ENCODE measurements at regions not wholly inside any gene's neighbourhood (a gene's known extent, or its start where the extent isn't known, plus 50 kb on each side); places are given as distances from the start of the nearest gene placed in this dataset.
"Not testable (repeated sequence)": the region's sequence is repeated elsewhere in the genome, so short reads cannot be mapped to it uniquely, and the experiment has no call there.

DNA sequence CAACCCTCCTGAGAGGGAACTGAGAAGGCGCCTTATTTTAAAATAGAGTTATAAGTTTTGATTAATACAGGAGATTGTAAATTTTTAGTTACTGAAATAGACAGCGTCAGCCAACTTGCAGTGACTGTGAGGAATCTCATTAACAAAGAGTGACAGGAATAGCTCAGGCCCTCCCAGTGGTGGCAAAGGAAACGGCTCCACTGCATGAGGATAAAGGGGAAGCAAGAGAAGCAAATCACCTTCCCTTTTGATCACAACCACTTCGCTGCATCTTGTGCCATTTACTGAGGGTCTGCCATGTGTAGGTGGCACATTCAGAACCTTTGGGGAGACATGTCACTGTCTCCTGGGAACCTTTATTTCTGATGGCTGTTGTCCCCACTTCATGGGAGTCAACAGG lies 612.4 kb upstream of the RAB6C start:
- no peak for DNase-seq

DNA sequence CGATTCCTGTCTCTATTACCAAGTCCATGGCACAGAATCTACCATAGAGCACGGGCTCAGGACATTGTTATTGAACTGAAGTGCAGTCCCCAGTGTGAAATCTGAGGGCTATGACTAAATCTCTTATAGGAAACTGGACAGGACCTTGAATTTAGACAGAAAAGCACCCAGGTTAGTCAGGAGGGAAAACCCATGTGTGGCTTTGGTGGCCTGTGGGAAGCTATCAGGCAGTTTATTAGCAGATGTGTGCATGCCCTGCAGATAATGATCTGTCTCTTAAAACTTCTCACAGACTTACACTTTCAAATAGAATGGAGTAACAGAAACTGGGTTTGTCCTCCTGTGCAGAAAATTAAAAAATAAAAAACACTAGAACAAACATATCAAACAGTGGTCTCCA lies 610.0 kb upstream of the RAB6C start:
- DNase-seq, result no peak

DNA sequence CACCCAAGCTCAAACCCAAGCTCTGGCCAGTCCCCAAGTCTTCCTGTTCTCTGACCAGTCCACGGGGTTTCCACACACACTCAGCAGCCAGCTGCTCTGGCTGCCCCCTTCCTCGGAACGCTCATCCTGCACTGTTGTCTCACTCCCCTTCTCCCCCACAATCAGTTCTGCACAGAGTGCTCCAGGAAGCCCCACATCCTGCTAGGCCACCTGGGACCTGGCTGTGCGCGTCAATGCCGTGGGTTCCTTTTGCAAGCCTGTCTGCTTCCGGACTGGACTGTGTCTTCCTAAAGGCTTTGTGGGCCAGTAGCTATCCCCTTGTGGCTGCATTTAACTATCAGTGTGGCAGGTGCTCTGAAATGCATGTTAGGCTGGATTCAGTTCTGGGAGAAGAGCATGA lies 605.0 kb upstream of the RAB6C start:
- DNase-seq, result no peak

DNA sequence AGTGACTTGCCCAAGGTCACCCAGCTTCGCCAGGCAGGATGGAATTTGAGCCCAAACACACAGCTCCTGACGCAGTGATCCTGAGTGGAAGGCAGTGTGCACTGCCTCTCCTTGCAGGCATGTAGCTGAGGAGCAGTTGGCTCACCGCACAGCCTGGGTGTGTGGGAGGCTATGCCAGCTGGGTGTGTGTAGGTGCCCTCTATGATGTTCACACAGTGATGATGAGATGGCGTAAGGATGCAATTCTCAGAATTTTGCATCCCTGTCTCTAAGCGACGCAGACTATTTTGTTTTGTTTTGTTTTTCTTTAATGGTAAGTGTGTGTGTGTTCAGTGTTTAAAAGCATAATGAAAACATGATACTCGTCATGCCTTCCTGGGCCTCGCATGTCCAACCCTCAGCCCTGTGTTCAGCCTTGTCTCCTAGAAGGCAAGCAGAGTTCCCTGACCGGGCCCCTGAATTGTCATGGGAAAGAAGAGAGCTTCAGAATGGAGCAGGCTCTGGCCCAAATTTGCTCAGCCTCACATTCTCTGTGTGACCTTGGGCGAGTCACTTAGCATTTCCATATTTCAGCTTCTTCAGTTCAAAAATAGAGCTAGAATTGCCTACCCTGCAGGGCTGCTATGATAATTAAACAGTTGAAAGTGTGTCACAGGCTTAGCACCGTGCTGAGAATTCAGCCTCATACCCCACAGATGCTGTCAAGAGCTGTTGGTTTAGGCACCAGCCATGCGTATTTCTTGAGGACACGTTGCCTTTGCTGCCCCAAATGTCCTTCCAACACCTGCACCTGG lies 603.6 kb upstream of the RAB6C start:
- DNase-seq, result no peak

DNA sequence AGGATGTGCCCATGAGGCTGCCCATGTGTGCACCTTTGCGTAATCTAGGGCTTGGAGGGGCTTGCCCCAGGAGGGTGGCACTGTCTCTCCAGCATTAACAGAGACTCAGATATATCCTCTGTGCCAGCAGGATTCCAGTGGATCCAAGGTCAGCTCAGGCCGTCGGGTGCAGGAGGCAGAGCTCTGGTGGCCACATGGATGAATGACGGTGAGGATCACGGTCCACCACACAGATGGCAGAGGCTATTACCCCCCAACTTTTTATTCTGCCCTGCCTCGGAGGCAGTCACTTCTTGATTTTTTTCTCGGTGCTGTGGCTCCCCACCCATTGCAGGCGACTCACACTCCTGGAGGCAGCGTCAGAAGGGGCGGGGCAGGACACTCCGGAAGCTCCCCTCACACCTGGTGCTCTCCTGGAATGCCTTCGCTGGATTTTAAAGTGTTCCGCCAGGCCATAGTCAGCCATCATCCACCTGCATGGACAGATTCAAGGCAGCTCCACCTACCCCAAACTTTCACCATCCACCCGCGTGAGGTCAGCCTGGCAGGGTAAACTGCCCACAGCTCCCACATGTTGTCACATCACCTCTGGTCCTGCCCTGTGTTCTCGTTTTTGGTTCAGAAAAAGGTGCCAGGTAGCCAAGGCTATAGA lies 602.9 kb upstream of the RAB6C start:
- no peak for DNase-seq

DNA sequence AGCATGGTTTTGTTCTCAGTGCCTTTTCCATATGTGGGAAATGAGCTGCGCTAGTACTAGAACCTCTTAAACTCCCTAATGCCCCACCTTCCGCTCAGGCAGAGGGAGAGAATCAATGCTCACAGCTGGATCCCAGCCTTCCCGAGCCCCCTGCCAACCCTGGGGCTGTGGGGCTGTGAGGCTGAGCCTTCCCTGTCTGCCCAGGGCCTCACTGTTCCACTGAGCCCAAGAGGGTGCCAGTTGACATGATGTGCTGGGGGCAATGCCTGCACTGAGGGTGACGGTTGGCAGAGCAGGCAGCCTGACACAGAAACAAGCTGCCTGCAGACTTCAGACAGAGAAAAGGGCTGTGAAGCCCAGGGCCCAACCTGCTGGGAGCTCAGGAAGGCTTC lies 602.4 kb upstream of the RAB6C start:
- DNase-seq, result no peak

DNA sequence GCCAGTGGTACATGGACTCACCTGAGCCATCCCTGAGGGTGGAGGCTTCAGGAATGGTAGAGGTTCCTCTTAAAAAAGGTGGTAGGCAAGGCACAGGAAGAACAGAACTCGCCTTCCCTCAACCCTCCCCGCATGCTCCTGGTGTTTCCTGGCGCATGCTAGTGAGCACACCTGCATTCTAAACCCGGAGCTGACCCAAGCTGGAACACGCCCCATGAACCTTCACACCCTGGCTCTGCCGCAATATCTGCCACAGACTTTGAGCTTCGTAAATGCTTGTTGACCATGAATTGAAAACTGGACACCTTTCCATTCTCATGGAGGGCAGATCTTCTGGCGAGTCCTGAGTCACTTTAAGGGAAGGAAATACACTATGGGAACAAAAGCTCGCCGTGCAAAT lies 601.3 kb upstream of the RAB6C start:
- DNase-seq, result no peak

DNA sequence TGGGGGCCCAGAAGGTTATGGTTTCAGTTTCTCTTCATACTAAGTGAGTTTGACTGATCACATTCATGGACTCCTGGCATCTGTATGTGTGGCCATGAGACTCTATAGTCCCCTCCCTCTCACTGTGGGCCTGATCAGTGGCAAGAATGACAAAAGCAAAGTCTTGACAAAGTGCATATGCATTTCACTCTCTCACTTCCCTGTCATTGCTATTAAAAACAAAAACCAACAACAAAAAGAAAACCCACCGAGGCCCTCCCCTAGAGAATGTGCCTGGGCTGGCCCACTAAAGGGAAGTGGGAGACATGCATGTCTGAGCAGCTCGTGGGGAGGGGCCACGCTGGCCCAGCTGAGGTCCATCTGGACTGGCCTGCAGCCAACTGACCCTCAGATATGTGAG lies 600.1 kb upstream of the RAB6C start:
- no peak for DNase-seq

DNA sequence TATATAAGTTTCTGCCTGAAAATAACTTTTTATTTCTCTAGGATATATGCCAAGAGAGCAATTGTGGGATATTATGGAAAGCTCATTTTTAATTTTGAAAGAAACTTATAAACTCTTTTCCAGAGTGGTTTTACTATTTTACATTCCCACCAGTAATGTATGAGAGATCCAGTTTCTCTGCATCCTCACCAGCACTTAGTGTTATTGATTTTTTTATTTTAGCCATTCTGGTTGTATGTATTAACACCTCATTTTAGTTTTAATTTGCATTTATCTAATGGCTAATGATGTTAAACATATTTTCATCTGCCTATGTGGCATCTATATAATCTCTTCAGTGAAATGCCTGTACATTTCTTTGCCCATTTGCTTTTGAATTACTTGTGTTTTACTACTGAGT lies 597.7 kb upstream of the RAB6C start:
- DNase-seq, result no peak

DNA sequence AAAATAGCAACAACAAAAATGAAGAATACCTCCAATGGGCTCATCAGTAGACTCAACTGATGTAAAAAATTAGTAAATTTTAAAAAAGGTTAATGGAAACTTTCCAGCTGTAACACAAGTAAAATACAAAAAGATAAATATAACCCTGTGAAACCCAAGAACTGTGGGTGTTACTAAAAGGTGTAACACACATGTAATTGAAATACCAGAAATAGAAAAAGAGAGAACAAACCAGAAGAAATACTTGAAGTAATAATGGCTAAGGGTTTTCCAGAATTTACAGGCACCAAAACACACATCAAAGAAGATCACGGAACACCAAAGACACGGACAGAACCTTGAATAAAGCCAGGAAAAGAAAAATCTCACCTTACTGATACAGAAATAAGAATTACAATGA lies 590.6 kb upstream of the RAB6C start:
- DNase-seq, result no peak

DNA sequence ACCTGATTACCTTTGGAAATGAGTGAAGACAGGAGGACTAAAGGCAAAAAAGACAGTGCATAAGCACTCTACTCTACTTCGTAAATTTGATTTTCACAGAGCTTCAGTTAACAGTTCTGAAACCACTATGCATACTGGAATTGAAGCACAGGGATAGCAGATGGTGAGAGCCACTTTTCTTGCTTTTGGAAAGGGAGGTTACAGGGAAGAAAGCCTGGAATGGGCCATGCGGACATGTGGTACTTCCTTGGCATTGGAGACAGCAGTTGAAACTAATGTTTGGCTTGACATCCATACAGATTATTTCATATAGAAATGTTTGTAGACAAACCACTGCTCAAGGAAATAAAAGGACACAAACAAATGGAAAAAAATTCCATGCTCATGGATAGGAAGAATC lies 585.6 kb upstream of the RAB6C start:
- DNase-seq, result no peak

DNA sequence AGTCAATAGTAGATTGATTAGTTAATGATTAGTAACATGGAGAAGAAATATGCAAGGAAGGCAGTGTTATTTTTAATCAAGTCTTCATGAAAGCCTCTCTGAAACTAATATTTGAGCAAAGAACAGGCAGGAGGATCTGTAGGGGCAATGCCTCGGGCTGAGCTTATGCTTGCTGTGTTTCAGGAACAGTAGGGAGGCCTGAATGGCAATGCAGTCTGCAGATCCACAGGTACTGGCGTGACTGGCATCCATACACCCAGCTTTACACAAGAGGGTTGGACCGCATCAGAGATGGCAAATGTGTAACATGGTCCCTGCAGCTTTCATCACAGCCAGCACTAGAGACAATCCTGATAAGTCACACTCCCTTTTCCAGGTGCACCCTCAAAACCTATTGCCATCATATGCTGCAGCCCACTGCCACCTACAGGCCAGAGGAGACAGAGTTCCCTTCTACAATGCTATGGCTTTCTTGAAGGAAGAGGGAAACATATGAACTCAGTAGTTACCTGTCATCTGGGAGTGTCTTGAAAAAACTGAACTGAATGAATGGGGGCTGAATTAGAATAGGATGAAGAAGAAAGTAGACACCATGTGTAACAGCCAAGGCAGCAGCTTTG lies 582.4 kb upstream of the RAB6C start:
- no peak for DNase-seq

DNA sequence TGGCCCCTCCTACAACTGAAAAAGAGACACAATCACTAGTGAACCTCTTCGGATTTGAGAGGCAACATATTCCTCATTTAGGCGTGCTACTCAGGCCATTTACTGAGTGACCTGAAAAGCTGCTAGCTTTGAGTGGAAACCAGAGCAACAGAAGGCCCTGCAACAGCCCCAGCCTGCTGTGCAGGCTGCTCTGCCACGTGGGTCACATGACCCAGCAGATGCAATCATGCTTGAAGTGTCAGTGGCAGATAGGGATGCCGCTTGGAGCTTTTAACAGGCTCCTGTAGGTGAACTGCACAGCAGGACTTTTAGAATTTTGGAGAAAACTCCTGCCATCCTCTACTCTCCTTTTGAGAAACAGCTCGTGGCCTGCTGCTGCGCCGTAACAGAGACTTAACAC lies 578.6 kb upstream of the RAB6C start:
- no peak for DNase-seq

DNA sequence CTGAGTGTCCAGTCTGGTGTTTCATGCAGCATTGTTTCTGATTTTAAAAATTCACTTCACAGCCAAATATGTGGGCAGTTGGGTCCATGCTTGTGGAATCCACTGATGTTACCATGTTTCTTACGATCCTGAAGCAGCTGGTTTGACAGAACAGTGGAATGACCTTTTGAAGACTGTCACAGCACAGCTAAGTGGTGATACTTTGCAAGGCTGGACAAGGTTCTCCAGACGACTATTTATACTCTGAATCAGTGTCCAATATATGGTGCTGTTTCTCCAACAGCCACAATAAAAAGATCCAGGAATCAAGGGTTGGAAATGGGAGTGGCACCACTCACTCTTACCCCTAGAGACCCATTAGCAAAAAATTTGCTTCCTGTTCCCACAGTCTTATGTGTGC lies 577.4 kb upstream of the RAB6C start:
- DNase-seq, result no peak

DNA sequence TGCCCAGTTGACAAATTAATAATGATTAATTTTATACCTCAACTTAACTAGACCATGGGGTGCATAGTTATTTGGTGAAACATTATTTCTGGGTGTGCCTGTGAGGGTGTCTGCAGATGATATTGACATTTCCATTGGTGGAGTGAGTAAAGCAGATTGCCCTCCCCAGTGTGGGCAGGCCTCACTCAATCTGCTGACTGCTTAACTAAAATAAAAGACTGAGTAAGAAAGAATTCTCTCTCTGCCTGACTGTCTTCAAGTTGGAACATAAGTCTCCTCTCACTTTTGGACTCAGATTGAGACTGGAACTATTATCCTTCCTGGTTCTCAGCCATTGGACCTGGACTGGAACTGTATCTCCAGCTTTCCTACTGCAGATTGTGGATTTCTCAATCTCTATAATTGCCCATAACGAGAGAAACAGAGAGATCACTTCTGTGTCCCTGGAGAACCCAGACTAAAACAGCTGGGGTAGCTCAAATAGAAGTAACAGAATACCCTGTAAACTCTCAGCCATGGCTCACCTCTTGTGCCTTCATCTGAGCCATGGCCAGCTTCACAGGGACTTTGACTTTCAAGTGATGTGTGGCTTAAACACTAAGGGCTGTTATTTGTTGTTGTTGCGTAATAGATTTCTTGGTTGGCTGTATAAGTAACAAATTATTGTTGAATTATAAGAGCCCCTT lies 575.3 kb upstream of the RAB6C start:
- no peak for DNase-seq

DNA sequence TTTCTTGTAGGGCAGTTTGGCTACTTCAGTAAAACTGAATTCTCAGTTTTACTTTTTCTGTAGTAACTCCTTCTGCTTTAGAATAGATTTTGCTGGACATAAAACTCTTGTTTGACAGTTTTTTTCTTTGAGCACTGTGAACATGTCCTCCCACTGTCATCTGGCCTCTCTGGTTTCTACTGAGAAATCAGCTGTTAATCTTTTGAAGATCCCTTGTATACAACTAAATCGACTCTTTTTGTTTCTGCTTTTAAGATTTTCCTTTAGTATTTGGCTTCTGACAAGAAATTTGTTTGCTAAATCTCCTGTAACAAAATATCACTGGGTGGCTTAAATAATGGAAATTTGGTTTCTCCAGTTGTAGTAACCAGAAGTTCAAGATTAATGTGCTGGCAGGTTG lies 570.9 kb upstream of the RAB6C start:
- DNase-seq, result no peak

DNA sequence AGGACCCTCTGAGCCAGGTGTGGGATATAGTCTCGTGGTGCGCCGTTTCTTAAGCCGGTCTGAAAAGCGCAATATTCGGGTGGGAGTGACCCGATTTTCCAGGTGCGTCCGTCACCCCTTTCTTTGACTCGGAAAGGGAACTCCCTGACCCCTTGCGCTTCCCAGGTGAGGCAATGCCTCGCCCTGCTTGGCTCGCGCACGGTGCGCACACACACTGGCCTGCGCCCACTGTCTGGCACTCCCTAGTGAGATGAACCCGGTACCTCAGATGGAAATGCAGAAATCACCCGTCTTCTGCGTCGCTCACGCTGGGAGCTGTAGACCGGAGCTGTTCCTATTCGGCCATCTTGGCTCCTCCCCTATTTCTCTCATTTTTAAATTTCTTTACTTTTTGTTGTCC lies 562.4 kb upstream of the RAB6C start:
- not testable (repeated sequence) for DNase-seq

DNA sequence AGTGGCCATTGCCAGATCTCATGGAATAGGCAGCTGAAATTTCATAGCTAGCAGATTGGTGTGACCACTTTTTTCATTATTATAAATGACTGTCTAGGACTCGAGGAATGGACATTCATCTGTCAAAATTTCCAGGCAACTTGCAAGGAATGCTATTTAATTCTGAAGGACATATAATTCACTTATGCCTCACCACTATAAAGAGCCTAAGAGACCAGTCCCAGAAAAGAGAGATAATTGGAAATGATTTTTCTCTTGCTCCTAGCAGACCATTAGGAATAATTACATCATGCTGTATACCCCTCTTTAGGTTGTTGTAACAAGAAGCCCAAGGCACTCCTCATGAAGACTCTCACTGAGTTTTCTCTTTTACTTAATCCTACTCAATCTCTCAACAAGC lies 557.4 kb upstream of the RAB6C start:
- DNase-seq, result no peak

DNA sequence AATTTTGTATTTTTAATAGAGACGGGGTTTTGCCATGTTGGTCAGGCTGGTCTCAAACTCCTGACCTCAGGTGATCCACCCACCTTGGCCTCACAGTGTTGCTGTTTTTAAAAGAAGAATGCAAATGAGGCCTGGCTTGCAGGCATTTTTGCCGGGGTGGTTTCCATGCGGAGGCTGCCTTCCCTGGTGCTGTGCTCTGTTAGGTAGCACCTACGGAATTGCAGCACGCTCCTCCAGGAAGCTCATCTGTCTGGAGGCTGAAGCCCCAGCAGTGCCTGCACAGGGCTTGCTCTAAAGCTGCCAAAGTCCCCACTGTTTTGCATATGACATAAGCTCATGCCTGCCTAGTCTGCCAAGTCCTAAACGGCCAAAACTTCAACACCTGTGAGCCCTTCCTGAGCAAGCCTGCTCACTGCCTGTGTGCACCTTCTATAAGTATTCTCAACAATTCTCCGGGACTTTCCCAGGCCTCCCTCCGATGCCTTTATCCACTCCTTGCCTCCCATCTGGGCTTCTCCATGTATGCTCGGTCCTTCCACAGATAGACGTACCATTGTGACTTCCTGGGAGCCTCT lies 551.3 kb upstream of the RAB6C start:
- no peak for DNase-seq

DNA sequence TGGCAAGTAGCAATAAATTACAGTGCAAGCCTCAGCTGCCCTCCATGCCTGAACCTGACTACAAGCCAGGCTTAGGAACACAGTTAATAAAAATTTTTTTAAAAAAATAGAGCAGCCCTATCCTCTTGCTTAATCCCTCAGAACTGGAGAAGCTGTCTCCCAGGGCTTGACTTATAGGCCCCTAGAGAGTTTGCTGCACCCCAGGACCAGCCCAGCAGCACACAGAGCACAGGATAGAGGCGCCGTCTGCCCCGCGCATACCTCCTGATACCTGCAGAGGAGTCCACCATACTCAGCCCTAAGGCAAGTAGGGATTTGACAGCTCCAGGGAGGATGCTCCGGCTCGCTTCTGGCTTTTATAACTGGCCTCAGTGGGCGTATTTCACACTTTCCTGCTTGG lies 548.6 kb upstream of the RAB6C start:
- DNase-seq, result no peak

DNA sequence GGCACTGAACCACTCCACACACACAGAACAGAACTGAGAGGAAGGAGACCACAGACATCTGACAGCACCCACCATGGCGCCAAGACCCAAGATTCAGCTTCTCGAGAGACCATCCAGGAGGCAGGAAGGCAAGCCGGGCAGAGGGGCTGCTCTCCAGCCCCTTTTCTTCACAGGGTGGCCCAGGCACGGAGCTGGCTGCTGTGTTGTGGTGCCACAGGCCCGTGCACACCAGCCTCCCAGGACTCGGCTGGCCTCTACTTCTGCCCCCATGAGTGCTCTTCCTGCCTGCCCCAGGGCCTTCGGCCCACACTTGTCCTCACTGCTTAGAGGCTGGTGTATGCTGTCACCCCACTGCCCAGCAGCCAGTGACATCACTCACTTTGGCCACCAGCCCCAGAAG lies 547.6 kb upstream of the RAB6C start:
- DNase-seq, result no peak

DNA sequence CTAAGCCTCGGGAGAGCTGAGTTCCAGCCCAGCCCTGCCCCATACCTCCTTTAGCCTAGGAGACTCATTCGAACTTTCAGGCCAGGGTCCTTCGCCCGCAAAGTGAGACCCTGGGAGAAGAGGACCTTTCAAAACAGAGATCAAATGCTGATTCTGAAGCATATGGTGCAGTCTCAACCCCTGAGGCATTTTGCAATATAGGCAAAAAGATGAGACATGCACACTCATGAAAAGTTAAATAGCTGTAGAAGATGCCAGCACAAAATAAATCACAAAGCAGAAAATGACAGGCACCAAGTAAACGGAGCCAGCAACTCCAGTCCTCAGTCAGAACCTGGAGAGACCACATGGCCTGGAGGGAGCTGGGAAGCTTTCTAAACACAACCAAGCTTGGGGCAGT lies 542.7 kb upstream of the RAB6C start:
- no peak for DNase-seq

DNA sequence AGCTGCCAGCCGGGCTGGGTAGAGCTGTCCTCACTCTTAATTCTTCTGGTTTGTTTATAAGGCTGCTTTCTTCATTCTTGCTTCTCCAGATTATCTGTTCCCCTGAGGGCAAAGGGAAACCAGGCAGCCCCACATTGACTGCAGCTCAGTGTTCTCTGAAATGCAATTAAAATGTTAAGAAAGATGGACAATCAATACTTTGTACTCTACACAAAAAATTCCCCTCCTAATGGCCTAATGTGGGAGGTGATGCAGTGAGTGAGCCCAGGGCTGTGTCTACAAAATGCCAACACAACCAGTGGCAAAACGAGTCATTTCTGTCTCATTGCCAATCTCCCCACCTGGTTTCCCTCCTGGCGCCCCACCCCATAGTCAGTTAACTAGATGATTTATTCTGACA lies 541.7 kb upstream of the RAB6C start:
- no peak for DNase-seq
